Urothelium cell line (cell line): ENCODE measurements at regions not wholly inside any gene's neighbourhood (a gene's known extent, or its start where the extent isn't known, plus 50 kb on each side); places are given as distances from the start of the nearest gene placed in this dataset.

Source experiments
- DNase-seq: peaks from one replicate; pipeline ENCODE4 v3.0.0; 2011; ENCODE audit warnings: low spot score, mixed read lengths
- FAIRE-seq: peaks from 2 replicates; lab custom pipeline; 2011; peaks lifted over from hg19 to GRCh38; lab: Jason Lieb, UNC

- no peak for FAIRE-seq
Observed at GRCh38 chr13:48839171-48839570, 136.5 kb upstream of the FNDC3A start.

DNA sequence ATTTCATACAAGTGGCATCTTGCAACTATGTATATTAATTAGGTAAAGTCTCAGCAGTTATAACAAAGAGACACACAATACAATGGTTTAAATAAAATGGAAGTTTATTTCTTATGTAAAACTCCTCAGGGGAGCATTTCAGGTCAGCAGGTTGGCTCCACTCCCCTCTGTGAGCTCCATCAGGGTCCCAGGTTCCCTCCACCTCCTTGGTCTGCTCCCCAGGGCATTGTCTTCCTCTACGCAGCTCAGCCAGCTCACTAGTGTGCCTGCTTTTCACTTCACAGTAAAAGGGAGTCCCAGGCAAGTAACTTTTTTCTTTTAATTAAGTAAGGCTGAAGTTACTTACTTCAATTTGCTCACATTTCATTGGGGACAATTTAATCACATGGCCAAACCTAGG lies 135.3 kb upstream of the FNDC3A start:
- DNase-seq (no peak), FAIRE-seq (no peak)

More at GRCh38 chr13:48839171-48839570, 136.5 kb upstream of the FNDC3A start:
- no peak for DNase-seq

- no peak for DNase-seq
- FAIRE-seq = no peak
Observed at GRCh38 chr13:48842316-48842715, 133.4 kb upstream of the FNDC3A start.

DNA sequence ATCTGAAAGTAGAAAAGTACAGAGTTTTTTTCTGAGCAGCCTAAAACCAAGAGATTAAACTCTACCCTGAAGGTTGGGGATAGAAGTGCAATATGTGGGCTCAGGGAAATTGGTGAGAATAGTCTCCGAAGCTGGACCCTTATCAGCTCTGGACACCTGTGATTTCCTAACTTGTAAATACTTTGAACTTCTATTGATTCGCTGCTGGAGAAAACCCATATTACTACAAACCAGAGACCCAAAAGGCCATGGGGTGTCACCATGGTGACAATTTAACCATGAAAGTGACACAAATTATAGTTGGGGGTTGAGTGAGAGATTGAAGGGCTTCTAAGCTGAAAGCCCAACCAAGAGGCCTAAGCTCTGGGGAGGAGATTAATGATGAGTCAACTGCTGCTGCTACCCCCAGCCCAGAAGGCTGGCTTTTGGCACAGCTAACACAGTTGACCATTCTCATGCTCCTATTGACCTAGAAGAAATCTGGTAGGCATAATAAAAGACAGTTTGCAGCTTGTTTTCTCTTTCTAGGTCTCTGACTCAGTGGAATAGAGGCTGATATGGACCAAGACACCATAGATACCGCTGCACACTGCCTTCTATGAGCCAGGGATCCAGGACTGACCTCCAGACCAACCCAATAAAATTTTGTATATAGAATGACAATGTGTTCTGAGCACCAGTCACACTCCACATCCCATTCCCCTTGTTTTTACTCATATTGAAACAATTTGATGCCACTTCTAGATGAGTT lies 131.9 kb upstream of the FNDC3A start:
- DNase-seq = no peak
- no peak for FAIRE-seq

- no peak for DNase-seq
- FAIRE-seq = no peak
Observed at GRCh38 chr13:48844676-48845075, 131.0 kb upstream of the FNDC3A start.

- FAIRE-seq (no peak), DNase-seq (no peak)
Observed at GRCh38 chr13:48849515-48849914, 126.2 kb upstream of the FNDC3A start.

GRCh38 chr13:48851707-48852106 lies 124.0 kb upstream of the FNDC3A start:
- DNase-seq = no peak
- FAIRE-seq = no peak

GRCh38 chr13:48852911-48853727 lies 122.6 kb upstream of the FNDC3A start:
- no peak for DNase-seq
- no peak for FAIRE-seq

DNA sequence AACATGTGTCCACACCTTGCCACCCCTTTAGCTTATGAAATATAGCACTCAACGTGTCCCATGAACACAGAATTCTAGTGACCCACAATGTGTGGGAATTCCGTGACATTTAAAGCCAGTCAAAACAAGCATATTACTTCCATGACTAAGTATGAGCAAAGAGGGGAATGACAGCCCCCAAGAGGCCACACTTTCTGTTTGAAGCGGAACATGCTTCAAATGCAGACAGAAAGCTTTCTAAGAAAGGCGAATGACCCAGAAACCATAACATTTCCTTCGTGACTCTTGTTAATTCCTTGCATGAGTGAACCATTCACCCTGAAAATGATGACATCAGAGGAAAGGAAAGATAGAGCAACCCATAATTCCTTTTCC lies 122.0 kb upstream of the FNDC3A start:
- FAIRE-seq (no peak), DNase-seq (no peak)

DNA sequence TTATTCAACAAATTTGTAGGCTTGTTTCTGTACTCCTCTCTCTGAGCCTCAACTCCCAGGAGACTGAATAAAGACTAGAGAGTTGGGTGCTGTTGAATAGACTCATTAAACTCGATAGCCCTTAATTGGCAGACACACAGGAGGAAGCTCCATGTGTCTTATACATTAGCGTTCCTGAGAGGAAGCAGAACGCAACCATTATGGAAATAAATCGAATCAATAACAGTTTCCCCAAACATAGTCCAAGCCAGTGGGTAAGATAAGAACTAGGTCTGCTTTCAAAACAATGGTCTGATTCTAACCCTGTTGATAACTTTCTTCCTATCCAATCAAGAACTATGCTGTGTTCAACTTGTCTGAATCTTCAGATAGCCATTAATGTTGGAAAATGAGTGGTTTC lies 118.1 kb upstream of the FNDC3A start:
- FAIRE-seq (no peak), DNase-seq (no peak)

- no peak for FAIRE-seq
- no peak for DNase-seq
Observed at GRCh38 chr13:48858122-48858902, 117.4 kb upstream of the FNDC3A start.

DNA sequence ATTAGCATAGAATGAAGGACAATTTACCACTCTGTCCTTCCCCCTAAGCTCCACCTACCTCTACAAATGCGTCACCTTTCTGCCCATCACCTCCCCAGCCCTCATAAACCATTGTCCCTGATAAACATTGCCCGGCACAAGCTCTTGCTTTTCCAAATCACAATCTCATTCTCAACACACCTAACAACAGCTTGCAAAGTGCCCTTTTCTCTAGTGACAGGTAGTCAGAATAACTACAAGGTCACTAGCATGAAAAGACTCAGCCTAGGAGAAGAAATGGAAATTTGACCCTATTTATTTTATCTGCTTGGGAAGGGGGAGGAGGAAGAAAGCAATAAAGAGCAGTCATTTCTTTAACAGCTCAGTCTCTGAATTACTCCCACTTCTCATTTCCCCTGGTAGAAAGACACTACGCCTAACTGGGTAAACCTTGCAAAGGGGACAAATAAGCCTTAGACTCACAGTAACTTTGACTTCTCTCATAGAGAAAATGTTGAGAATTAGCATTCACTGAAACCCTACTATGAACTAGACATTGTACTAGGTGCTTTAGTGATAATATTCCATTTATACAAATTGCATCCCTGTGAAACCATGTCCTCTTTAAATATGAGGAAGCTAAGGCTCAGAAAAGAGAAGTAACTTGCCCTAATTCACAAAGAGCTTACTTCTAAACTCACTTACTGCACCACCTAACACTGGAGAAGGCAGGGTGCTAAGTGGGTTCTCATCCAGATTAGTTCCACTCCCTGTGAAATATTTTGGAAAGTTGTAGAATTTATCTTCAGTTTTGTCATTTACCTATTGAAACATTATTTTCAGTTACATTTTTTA lies 116.2 kb upstream of the FNDC3A start:
- FAIRE-seq = no peak
- DNase-seq = no peak

DNA sequence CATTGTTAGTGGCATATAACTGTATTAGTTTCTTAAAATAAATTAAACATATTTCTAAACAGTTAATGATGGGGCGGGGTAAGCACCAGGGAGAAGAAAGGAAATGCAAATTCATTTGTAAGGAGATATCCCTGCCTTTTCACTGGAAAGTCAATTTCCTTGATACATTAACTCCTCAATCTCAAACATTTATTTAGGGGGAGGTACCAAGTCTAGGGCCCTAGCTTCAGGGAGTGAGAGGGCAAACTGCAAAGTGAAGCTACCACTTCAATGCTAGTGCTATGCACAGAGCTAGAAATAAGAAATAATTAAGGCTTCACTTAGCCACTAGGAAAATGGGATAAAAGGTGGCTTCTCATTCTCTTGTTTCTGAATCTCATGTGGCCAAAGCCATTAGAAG lies 115.3 kb upstream of the FNDC3A start:
- FAIRE-seq (no peak), DNase-seq (no peak)

DNA sequence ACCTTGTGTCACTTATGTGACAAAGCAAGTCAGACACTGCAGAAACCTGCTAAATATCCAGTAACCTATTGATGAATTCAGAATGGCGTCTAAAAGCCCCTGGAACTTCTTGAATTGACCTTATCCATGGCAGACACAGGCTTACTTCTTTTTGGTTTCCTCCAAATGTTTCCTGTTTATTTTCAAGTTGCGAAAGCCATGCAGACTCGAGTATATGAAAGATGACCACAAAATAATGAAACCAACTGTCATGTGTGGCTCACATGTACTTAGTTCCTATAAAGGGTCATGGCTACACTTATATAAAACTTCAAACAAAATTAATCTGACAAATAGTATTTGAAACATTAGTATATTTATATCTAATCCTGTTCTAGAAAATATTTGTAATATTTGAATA lies 113.1 kb upstream of the FNDC3A start:
- FAIRE-seq = no peak

DNA sequence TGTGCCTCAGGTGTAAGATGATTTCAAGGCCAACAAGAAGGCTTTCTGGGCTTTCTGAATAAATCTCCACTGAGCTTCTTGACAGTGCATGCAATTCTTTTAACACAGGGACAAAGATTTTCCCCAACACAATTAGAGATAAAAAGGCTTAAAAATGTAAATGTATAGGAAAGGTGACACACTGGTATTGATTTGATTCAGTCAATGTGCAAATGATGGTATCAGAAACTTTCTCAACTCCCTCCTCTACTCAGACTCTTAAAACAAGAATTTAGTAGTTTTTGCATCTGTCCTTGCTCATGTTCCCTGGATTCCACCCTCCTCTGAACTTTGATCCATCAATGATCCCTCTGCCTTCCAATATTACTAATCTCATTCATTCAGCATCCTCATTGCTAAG lies 111.6 kb upstream of the FNDC3A start:
- FAIRE-seq (no peak), DNase-seq (no peak)

More for the DNA sequence above, 113.1 kb upstream of the FNDC3A start:
- no peak for DNase-seq

DNA sequence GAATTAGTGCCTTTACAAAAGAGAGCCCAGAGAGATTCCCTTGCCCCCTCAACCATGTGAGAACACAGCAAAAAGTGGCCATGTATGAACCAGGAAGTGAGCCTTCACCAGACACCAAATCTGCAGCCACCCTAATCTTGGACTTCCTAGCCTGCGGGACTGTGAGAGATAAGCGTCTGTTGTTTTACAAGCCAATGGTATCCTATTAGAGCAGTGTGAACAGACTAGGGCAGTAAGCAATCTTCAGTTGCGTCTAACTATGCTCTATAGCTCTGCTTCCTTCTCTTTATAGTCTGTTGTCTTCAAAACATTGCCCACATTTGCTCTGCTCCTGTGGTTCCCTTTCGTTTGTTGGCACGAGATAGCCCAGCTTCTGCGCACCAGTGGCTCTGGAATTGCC lies 109.5 kb upstream of the FNDC3A start:
- FAIRE-seq = no peak
- no peak for DNase-seq

DNA sequence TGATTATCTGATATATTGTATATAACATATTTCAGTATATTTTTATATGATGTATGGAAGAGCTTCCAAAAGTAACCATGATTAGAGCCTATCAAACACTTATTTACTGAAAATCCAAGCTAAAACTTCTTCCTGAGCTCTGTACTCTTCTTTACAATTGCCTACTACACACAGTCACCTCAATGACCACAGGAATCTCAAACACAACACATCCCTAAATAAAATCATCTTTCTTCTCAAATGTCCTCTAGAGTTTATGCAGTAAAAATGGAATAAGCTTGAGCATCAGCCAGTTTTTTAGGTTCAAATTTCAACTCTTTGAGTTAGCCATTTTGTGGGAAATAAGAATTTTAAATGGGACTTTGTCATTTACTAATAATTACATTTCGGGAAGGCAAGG lies 102.6 kb upstream of the FNDC3A start:
- no peak for FAIRE-seq
- DNase-seq = no peak

DNA sequence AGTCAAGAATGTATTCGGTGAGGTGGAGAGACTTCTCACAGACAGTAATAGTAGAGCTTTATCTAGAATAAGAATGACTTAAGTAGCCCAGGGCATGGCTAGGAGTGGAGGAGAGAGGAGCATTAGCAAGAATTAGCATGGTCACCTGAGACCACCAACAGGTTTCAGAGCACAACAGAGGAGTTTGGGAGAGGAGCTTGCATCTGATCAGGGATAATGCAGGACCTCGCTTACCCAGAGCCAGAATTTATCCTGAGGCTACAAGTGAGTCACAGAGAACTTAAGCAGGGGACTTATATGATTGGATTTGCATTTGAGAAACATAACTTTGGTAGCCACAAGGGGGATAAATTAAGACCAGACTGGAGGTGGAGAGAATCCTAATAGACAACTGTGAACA lies 102.1 kb upstream of the FNDC3A start:
- DNase-seq (no peak), FAIRE-seq (no peak)

- FAIRE-seq (no peak), DNase-seq (no peak)
Observed at GRCh38 chr13:48874165-48874564, 101.5 kb upstream of the FNDC3A start.

DNA sequence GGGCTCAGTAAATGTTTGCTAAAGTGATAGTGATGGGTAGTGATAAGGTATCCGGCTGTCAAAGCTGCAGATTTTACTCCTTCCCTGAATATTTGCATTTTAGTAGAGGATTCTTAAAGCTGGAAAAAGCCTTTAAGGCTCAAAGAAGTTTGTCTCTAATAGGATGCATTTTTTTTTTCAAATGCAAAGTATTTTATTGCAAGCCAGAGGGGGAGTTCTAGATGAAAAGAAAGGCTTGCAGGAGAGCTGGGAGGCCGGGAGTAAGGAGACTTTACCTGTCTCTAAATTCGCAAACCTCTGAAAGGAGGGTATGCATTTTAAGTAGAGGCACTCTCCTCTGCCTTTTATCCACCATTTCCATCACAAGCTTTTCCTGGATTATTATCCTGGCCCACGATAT lies 100.7 kb upstream of the FNDC3A start:
- DNase-seq (no peak), FAIRE-seq (no peak)

- FAIRE-seq (no peak), DNase-seq (no peak)
Observed at GRCh38 chr13:48876289-48876688, 99.4 kb upstream of the FNDC3A start.
